HEK293 (cell line): ENCODE measurements at regions not wholly inside any gene's neighbourhood (a gene's known extent, or its start where the extent isn't known, plus 50 kb on each side); places are given as distances from the start of the nearest gene placed in this dataset.

Source experiments
- CTCF ChIA-PET: fragments of 350-600 bp; formaldehyde crosslinking; extraction: SDS; loops from one replicate; lab custom pipeline; 2021; ENCODE audit warnings: antibody characterized with exemption; lab: Yijun Ruan, JAX
- POLR2A ChIA-PET: fragments of 300-600 bp; formaldehyde crosslinking; extraction: SDS; loops from one replicate; lab custom pipeline; 2020; ENCODE audit warnings: antibody characterized with exemption, inconsistent platforms; lab: Yijun Ruan, JAX
- H3K27ac ChIP-seq: fragments of 200-500 bp; sonication (Bioruptor generic); 2 replicates; pipeline ENCODE4 v1.5.1; 2014; ENCODE audit warnings: low read depth, low read length, control low read depth, inconsistent platforms; ENCODE audit errors: extremely low read depth
- H3K36me3 ChIP-seq, 2 experiments: fragments of 200-500 bp in 1 of 2; sonication (Bioruptor generic) in 1 of 2; 1 replicate in 1 of 2; 2 replicates in 1 of 2; pipeline ENCODE4 v1.5.1; 2014 to 2017; ENCODE audit warnings: inconsistent platforms in 2 of 2, low read length in 2 of 2; ENCODE audit not compliant: control insufficient read depth in 2 of 2, insufficient read depth in 1 of 2
- H3K4me1 ChIP-seq: fragments of 200-500 bp; sonication (Bioruptor generic); 2 replicates; pipeline ENCODE4 v1.5.1; 2014; ENCODE audit warnings: mild to moderate bottlenecking, low read length, inconsistent platforms; ENCODE audit not compliant: control insufficient read depth, insufficient read depth
- H3K4me3 ChIP-seq: 2 replicates; pipeline ENCODE4 v1.5.1; 2011; ENCODE audit warnings: low read depth, mild to moderate bottlenecking, control low read depth, low read length, moderate library complexity
- H3K9me3 ChIP-seq: fragments of 200-500 bp; sonication (Bioruptor generic); 2 replicates; pipeline ENCODE4 v1.5.1; 2014; ENCODE audit warnings: low read depth, low read length, inconsistent platforms; ENCODE audit not compliant: control insufficient read depth, insufficient read depth
- BCL11B ChIP-seq: fragments of 450-650 bp; formaldehyde crosslinking; IDR thresholded peaks from 2 replicates; pipeline ENCODE4 v1.5.1; 2016; ENCODE audit warnings: low read depth, missing biosample characterization, missing genetic modification characterization
- HOXD13 ChIP-seq: sonication (generic); formaldehyde crosslinking; IDR thresholded peaks from 2 replicates; pipeline ENCODE4 v1.8.0; 2022; ENCODE audit warnings: missing genetic modification reagents, borderline replicate concordance
- IKZF3 ChIP-seq: fragments of 450-650 bp; IDR thresholded peaks from 2 replicates; pipeline ENCODE4 v1.5.0; 2018; ENCODE audit warnings: missing biosample characterization, mild to moderate bottlenecking, missing genetic modification characterization, moderate library complexity
- INSM2 ChIP-seq: fragments of 450-650 bp; formaldehyde crosslinking; IDR thresholded peaks from 2 replicates; pipeline ENCODE4 v1.5.1; 2016; ENCODE audit warnings: missing biosample characterization, missing genetic modification characterization
- KLF10 ChIP-seq: fragments of 450-650 bp; IDR thresholded peaks from 2 replicates; pipeline ENCODE4 v1.5.1; 2018; ENCODE audit warnings: missing biosample characterization, mild to moderate bottlenecking, missing genetic modification characterization
- SALL2 ChIP-seq: fragments of 450-650 bp; formaldehyde crosslinking; IDR thresholded peaks from 2 replicates; pipeline ENCODE4 v1.5.0; 2017; ENCODE audit warnings: missing biosample characterization, mild to moderate bottlenecking, missing genetic modification characterization, borderline replicate concordance
- SCRT2 ChIP-seq: fragments of 450-650 bp; formaldehyde crosslinking; IDR thresholded peaks from 2 replicates; pipeline ENCODE4 v1.5.1; 2016; ENCODE audit warnings: missing biosample characterization, missing genetic modification characterization
- SETDB1 ChIP-seq: IDR thresholded peaks from one replicate; pipeline ENCODE4 v1.6.1; 2017; ENCODE audit warnings: mild to moderate bottlenecking, low read length, moderate library complexity, mixed read lengths; ENCODE audit not compliant: insufficient read length
- SP3 ChIP-seq: fragments of 450-650 bp; formaldehyde crosslinking; IDR thresholded peaks from 2 replicates; pipeline ENCODE4 v1.5.1; 2016; ENCODE audit warnings: missing biosample characterization, missing genetic modification characterization
- TCF7L2 ChIP-seq: IDR thresholded peaks from 2 replicates; pipeline ENCODE4 v1.6.1; 2011; ENCODE audit warnings: low read depth, mild to moderate bottlenecking, inconsistent platforms, low read length, moderate library complexity, borderline replicate concordance
- ZBTB26 ChIP-seq: fragments of 450-650 bp; formaldehyde crosslinking; optimal IDR thresholded peaks from 2 replicates; pipeline ENCODE3; 2016; ENCODE audit warnings: missing biosample characterization, mild to moderate bottlenecking, missing genetic modification characterization
- ZFP37 ChIP-seq: fragments of 450-650 bp; formaldehyde crosslinking; IDR thresholded peaks from 2 replicates; pipeline ENCODE4 v1.5.1; 2016; ENCODE audit warnings: missing biosample characterization, missing genetic modification characterization
- ZNF10 ChIP-seq: fragments of 450-650 bp; formaldehyde crosslinking; IDR thresholded peaks from 2 replicates; pipeline ENCODE4 v1.5.1; 2017; ENCODE audit warnings: missing biosample characterization, missing genetic modification characterization
- ZNF112 ChIP-seq: fragments of 450-650 bp; formaldehyde crosslinking; IDR thresholded peaks from 2 replicates; pipeline ENCODE4 v1.5.0; 2017; ENCODE audit warnings: missing biosample characterization, missing genetic modification characterization
- ZNF138 ChIP-seq: fragments of 450-650 bp; formaldehyde crosslinking; IDR thresholded peaks from 2 replicates; pipeline ENCODE4 v1.5.1; 2016; ENCODE audit warnings: missing biosample characterization, missing genetic modification characterization, borderline replicate concordance
- ZNF146 ChIP-seq: fragments of 450-650 bp; formaldehyde crosslinking; IDR thresholded peaks from 2 replicates; pipeline ENCODE4 v1.5.1; 2016; ENCODE audit warnings: missing biosample characterization, missing genetic modification characterization
- ZNF248 ChIP-seq: fragments of 450-650 bp; formaldehyde crosslinking; IDR thresholded peaks from 2 replicates; pipeline ENCODE4 v1.5.1; 2017; ENCODE audit warnings: missing biosample characterization, missing genetic modification characterization
- ZNF266 ChIP-seq: fragments of 450-650 bp; formaldehyde crosslinking; IDR thresholded peaks from 2 replicates; pipeline ENCODE4 v1.5.1; 2016; ENCODE audit warnings: missing biosample characterization, missing genetic modification characterization, low read depth
- ZNF324 ChIP-seq: fragments of 450-650 bp; formaldehyde crosslinking; IDR thresholded peaks from 2 replicates; pipeline ENCODE4 v1.5.1; 2016; ENCODE audit warnings: missing biosample characterization, missing genetic modification characterization
- ZNF423 ChIP-seq: fragments of 450-650 bp; formaldehyde crosslinking; IDR thresholded peaks from 2 replicates; pipeline ENCODE4 v1.5.1; 2016; ENCODE audit warnings: missing biosample characterization, missing genetic modification characterization
- ZNF426 ChIP-seq: fragments of 450-650 bp; formaldehyde crosslinking; IDR thresholded peaks from 2 replicates; pipeline ENCODE4 v1.5.1; 2017; ENCODE audit warnings: missing biosample characterization, missing genetic modification characterization, mild to moderate bottlenecking, inconsistent platforms, moderate library complexity
- ZNF544 ChIP-seq: fragments of 450-650 bp; formaldehyde crosslinking; IDR thresholded peaks from 2 replicates; pipeline ENCODE4 v1.5.0; 2017; ENCODE audit warnings: missing biosample characterization, missing genetic modification characterization
- ZNF585B ChIP-seq: fragments of 450-650 bp; formaldehyde crosslinking; IDR thresholded peaks from 2 replicates; pipeline ENCODE4 v1.5.1; 2016; ENCODE audit warnings: missing biosample characterization, missing genetic modification characterization
- ZNF664 ChIP-seq: fragments of 450-650 bp; formaldehyde crosslinking; IDR thresholded peaks from 2 replicates; pipeline ENCODE4 v1.5.1; 2016; ENCODE audit warnings: missing biosample characterization, missing genetic modification characterization
- ZNF843 ChIP-seq: fragments of 450-650 bp; formaldehyde crosslinking; IDR thresholded peaks from 2 replicates; pipeline ENCODE4 v1.5.1; 2016; ENCODE audit warnings: missing biosample characterization, missing genetic modification characterization
- TF ChIP-seq, protein P1 (sequence below): IDR thresholded peaks from 2 replicates; pipeline ENCODE4 v1.6.1; 2011; ENCODE audit warnings: mild to moderate bottlenecking, low read depth, low read length, borderline replicate concordance
- TF ChIP-seq, protein P2 (sequence below): fragments of 450-650 bp; formaldehyde crosslinking; IDR thresholded peaks from 2 replicates; pipeline ENCODE4 v1.5.1; 2016; ENCODE audit warnings: missing biosample characterization, missing genetic modification characterization

DNA sequence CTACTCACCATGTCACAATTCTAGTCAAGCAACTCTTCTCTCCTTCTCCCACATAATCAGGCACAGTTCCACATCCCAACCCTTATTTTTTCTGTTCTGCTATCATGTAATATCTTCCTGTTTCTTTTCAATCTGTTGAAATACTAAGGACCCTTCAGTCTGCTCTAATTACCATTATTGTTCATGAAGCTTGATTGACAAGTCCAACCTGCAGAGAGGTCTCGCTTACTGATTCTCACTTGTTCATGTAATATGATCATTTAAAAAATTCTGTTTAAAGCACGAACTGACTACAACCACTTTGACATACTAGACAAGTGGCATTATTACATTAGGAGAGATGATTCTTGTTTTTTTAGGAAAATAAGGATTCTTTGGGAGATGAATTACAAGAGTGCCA, 108.6 kb upstream of the MAD2L1 start (continued):
- TF ChIP-seq TCF7L2, result no peak
- no peak for TF ChIP-seq ZNF544 (tag by site-specific recombination)

DNA sequence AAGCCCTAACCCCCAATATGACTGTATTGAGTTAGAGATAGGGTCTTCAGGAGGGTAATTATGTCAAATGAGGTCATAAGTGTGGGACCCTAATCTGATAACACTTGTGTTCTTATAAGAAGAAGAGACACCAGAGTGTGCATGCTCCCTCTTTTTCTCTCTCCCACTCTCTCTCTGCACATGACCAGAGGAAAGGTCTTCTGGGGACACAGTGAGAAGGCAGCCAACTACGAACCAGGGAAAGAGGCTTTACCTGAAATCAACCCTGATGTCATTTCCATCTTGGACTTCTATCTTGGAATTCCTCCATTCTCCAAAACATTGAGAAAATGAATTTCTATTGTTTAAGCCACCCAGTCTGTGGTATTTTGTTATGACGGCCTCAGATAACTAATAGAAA, 97.2 kb upstream of the MAD2L1 start:
- no peaks in the 10 kb centered on the region for H3K36me3 ChIP-seq
- POLR2A ChIA-PET, result no interaction called here
- H3K9me3 ChIP-seq, result no peaks in the 10 kb centered on the region
- H3K4me1 ChIP-seq, result no peaks in the 10 kb centered on the region
- H3K27ac ChIP-seq, result no peak overlapping the region
- TF ChIP-seq SP3 (tag by site-specific recombination), result no peak
- no peak for TF ChIP-seq ZNF138 (tag by site-specific recombination)
- no peak for TF ChIP-seq ZNF843 (tag by site-specific recombination)
- no peak for TF ChIP-seq IKZF3 (tag by site-specific recombination)
- TF ChIP-seq ZBTB26, result no peak
- TF ChIP-seq ZFP37 (tag by site-specific recombination), result no peak
- TF ChIP-seq SETDB1, result no peak
- no peak for TF ChIP-seq INSM2 (tag by site-specific recombination)
- TF ChIP-seq ZNF324 (tag by site-specific recombination), result no peak
- TF ChIP-seq KLF10 (tag by site-specific recombination), result no peak
- no peak for TF ChIP-seq ZNF585B (tag by site-specific recombination)
- TF ChIP-seq ZNF664 (tag by site-specific recombination), result no peak
- TF ChIP-seq ZNF112 (tag by site-specific recombination), result no peak
- TF ChIP-seq ZNF146, result no peak
- no peak for TF ChIP-seq ZNF266 (tag by site-specific recombination)
- no peak for TF ChIP-seq ZNF423
- no peak for TF ChIP-seq ZNF248 (tag by site-specific recombination)
- no peak for TF ChIP-seq HOXD13
- TF ChIP-seq BCL11B (tag by site-specific recombination), result no peak
- TF ChIP-seq ZNF426 (tag by site-specific recombination), result no peak
- CTCF ChIA-PET, result no interaction called here
- no peak overlapping the region for H3K4me3 ChIP-seq

GRCh38 chr4:120158841-120159463, 92.3 kb upstream of the MAD2L1 start:
- no peaks in the 10 kb centered on the region for H3K4me1 ChIP-seq
- POLR2A ChIA-PET, result no interaction called here
- CTCF ChIA-PET, result interaction anchor here (1.1 kb wide), 1 partner anchor 891 kb away, joined by 3 read pairs; no protein-coding TSS in a partner anchor
- no peak overlapping the region for H3K4me3 ChIP-seq
- no peak overlapping the region for H3K27ac ChIP-seq
- H3K36me3 ChIP-seq, result no peaks in the 10 kb centered on the region
- no peaks in the 10 kb centered on the region for H3K9me3 ChIP-seq
- TF ChIP-seq SALL2 (tag by site-specific recombination), result no peak
- TF ChIP-seq INSM2 (tag by site-specific recombination), result no peak
- TF ChIP-seq, protein P1, sequence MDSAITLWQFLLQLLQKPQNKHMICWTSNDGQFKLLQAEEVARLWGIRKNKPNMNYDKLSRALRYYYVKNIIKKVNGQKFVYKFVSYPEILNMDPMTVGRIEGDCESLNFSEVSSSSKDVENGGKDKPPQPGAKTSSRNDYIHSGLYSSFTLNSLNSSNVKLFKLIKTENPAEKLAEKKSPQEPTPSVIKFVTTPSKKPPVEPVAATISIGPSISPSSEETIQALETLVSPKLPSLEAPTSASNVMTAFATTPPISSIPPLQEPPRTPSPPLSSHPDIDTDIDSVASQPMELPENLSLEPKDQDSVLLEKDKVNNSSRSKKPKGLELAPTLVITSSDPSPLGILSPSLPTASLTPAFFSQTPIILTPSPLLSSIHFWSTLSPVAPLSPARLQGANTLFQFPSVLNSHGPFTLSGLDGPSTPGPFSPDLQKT, result no peak
- TF ChIP-seq SCRT2, result no peak
- TF ChIP-seq ZNF10 (tag by site-specific recombination), result no peak
- TF ChIP-seq, protein P2, sequence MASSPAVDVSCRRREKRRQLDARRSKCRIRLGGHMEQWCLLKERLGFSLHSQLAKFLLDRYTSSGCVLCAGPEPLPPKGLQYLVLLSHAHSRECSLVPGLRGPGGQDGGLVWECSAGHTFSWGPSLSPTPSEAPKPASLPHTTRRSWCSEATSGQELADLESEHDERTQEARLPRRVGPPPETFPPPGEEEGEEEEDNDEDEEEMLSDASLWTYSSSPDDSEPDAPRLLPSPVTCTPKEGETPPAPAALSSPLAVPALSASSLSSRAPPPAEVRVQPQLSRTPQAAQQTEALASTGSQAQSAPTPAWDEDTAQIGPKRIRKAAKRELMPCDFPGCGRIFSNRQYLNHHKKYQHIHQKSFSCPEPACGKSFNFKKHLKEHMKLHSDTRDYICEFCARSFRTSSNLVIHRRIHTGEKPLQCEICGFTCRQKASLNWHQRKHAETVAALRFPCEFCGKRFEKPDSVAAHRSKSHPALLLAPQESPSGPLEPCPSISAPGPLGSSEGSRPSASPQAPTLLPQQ, result no peak
